Hepatocyte (in vitro differentiated cells): ENCODE measurements at regions not wholly inside any gene's neighbourhood (a gene's known extent, or its start where the extent isn't known, plus 50 kb on each side); places are given as distances from the start of the nearest gene placed in this dataset.
"Not testable (repeated sequence)": the region's sequence is repeated elsewhere in the genome, so short reads cannot be mapped to it uniquely, and the experiment has no call there.

Experiments
- CTCF ChIP-seq: fragments of 200-600 bp; sonication (generic); IDR thresholded peaks from 2 replicates; pipeline ENCODE4 v1.5.1; 2016; ENCODE audit warnings: antibody characterized with exemption, mild to moderate bottlenecking; ENCODE audit not compliant: poor library complexity
- EZH2 ChIP-seq: fragments of 200-600 bp; sonication (generic); IDR thresholded peaks from 2 replicates; pipeline ENCODE4 v1.6.1; 2016; ENCODE audit warnings: antibody characterized with exemption, mild to moderate bottlenecking, borderline replicate concordance

DNA sequence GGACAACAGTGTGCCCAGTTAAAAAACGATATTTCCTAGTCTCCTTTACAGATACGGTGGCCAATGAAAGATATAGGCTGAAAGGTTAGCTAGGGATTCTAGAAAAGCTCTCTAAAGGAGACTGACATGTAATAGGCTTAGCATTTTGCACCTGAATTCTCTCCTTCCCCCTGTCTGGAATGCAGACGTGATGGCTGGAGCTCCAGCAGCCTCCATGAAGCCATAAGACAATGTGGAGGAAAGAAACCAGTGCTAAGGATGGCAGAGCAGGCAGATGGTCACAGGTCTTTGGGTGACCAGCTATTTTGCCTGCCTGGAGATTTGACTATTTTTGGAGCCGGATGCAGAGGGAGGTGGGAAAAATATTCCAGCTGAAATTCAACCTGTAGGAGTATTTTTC is 286.2 kb upstream of the PLGLB2 start:
- not testable (repeated sequence) for TF ChIP-seq EZH2, CTCF
